ENCODE measurements at regions not wholly inside any gene's neighbourhood (a gene's known extent, or its start where the extent isn't known, plus 50 kb on each side); places are given as distances from the start of the nearest gene placed in this dataset.

DNA sequence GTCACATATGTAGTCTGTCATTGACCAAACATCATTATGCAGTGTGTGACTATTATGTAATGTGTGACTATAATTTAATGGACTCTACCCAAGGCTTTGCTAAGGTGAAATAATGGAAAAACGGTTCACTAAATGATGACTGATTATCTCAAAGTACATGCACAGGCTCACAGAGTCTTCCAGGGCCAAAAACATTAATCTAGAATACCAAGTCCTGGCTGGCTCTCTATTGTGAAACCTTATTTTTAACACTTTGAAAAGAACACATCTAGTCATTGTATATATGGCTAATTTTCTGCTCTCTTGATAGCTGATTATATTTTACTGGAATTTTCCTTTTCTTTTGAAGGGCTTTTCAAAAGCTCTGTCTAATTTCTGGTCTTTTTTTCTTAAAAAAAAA lies 102.9 kb upstream of the THUMPD2 start:
- TF ChIP-seq MED1 (CRISPR knock-in tag; IDR thresholded peaks at IDR 0.05; ENCODE audit: borderline replicate concordance) (no peak), EZH2 (IDR thresholded peaks at IDR 0.05; ENCODE audit: borderline replicate concordance, low read depth, low read length) (no peak), SIN3A (IDR thresholded peaks at IDR 0.05; ENCODE audit: borderline replicate concordance in 2 of 2, control insufficient read depth in 1 of 2, low read depth in 2 of 2, low read length in 2 of 2) (no peak), EGR1 (conservative IDR thresholded peaks at IDR 0.05) (no peak), TBL1XR1 (IDR thresholded peaks at IDR 0.05; ENCODE audit: low read length in 2 of 2) (no peak), POLR2AphosphoS2 (IDR thresholded peaks at IDR 0.05; ENCODE audit: low read length) (no peak), BACH1 (tag; IDR thresholded peaks at IDR 0.05) (no peak), ZNF239 (CRISPR knock-in tag; IDR thresholded peaks at IDR 0.05) (no peak)
- TF ChIP-seq, protein P1, sequence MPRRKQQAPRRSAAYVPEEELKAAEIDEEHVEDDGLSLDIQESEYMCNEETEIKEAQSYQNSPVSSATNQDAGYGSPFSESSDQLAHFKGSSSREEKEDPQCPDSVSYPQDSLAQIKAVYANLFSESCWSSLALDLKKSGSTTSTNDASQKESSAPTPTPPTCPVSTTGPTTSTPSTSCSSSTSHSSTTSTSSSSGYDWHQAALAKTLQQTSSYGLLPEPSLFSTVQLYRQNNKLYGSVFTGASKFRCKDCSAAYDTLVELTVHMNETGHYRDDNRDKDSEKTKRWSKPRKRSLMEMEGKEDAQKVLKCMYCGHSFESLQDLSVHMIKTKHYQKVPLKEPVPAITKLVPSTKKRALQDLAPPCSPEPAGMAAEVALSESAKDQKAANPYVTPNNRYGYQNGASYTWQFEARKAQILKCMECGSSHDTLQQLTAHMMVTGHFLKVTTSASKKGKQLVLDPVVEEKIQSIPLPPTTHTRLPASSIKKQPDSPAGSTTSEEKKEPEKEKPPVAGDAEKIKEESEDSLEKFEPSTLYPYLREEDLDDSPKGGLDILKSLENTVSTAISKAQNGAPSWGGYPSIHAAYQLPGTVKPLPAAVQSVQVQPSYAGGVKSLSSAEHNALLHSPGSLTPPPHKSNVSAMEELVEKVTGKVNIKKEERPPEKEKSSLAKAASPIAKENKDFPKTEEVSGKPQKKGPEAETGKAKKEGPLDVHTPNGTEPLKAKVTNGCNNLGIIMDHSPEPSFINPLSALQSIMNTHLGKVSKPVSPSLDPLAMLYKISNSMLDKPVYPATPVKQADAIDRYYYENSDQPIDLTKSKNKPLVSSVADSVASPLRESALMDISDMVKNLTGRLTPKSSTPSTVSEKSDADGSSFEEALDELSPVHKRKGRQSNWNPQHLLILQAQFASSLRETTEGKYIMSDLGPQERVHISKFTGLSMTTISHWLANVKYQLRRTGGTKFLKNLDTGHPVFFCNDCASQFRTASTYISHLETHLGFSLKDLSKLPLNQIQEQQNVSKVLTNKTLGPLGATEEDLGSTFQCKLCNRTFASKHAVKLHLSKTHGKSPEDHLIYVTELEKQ (CRISPR knock-in tag; IDR thresholded peaks at IDR 0.05), result no peak
- TF ChIP-seq, protein P2, sequence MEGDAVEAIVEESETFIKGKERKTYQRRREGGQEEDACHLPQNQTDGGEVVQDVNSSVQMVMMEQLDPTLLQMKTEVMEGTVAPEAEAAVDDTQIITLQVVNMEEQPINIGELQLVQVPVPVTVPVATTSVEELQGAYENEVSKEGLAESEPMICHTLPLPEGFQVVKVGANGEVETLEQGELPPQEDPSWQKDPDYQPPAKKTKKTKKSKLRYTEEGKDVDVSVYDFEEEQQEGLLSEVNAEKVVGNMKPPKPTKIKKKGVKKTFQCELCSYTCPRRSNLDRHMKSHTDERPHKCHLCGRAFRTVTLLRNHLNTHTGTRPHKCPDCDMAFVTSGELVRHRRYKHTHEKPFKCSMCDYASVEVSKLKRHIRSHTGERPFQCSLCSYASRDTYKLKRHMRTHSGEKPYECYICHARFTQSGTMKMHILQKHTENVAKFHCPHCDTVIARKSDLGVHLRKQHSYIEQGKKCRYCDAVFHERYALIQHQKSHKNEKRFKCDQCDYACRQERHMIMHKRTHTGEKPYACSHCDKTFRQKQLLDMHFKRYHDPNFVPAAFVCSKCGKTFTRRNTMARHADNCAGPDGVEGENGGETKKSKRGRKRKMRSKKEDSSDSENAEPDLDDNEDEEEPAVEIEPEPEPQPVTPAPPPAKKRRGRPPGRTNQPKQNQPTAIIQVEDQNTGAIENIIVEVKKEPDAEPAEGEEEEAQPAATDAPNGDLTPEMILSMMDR (IDR thresholded peaks at IDR 0.05 in 2 of 3, conservative IDR thresholded peaks at IDR 0.05 in 1 of 3; ENCODE audit: insufficient read depth in 2 of 3, low read depth in 1 of 3, low read length in 3 of 3), result no peak
